Panc1 (cell line): ENCODE measurements at regions not wholly inside any gene's neighbourhood (a gene's known extent, or its start where the extent isn't known, plus 50 kb on each side); places are given as distances from the start of the nearest gene placed in this dataset.

Experiments
- ATAC-seq: fragments of 200-7000 bp; cut with Tn5 transposase; 2 replicates; pipeline ENCODE4 v1.9.1; 2020; ENCODE audit warnings: mild to moderate bottlenecking, moderate library complexity
- BruUV-seq: library from RNA; stranded (reverse); fragments of 400-500 nt; replicated peaks from 2 replicates; lab custom pipeline; 2021; lab: Mats Ljungman, UMichigan
- CTCF ChIA-PET: fragments of 300-600 bp; sonication (Branson Sonifier 250); formaldehyde crosslinking; loops from one replicate; lab custom pipeline; 2022; ENCODE audit warnings: antibody characterized with exemption; lab: Charles Lee
- POLR2A ChIA-PET: fragments of 300-600 bp; sonication (Branson Sonifier 250); formaldehyde crosslinking; loops from one replicate; lab custom pipeline; 2022; ENCODE audit warnings: antibody characterized with exemption; lab: Charles Lee
- DNase-seq: peaks from one replicate; pipeline ENCODE4 v3.0.0-alpha.2; 2010; ENCODE audit warnings: low read depth, low spot score
- H3K27ac ChIP-seq: 2 replicates; pipeline ENCODE4 v1.5.1; 2011; ENCODE audit warnings: mild to moderate bottlenecking, low read length, inconsistent platforms
- H3K27me3 ChIP-seq: fragments of 200-500 bp; sonication (Bioruptor generic); 2 replicates; pipeline ENCODE4 v1.6.0; 2014; ENCODE audit warnings: low read length, inconsistent platforms; ENCODE audit not compliant: control insufficient read depth, insufficient read depth
- H3K36me3 ChIP-seq: fragments of 200-500 bp; sonication (Bioruptor generic); 2 replicates; pipeline ENCODE4 v1.5.1; 2014; ENCODE audit warnings: inconsistent platforms, mild to moderate bottlenecking, low read length, moderate library complexity; ENCODE audit not compliant: control insufficient read depth, insufficient read depth
- H3K4me1 ChIP-seq: 2 replicates; pipeline ENCODE4 v1.5.1; 2011; ENCODE audit warnings: inconsistent platforms, mild to moderate bottlenecking, low read length, moderate library complexity; ENCODE audit not compliant: control insufficient read depth, insufficient read depth
- H3K4me3 ChIP-seq, 2 experiments: 2 replicates each; pipeline ENCODE4 v1.5.1; 2011 to 2012; ENCODE audit warnings: low read depth in 2 of 2, low read length in 2 of 2, mild to moderate bottlenecking in 2 of 2, inconsistent platforms in 1 of 2, moderate library complexity in 1 of 2
- H3K9me3 ChIP-seq: fragments of 200-500 bp; sonication (Bioruptor generic); 2 replicates; pipeline ENCODE4 v1.5.1; 2014; ENCODE audit warnings: low read depth, mild to moderate bottlenecking, inconsistent platforms, low read length, moderate library complexity; ENCODE audit not compliant: control insufficient read depth, insufficient read depth
- CTCF ChIP-seq: fragments of 450-650 bp; IDR thresholded peaks from 2 replicates; pipeline ENCODE4 v1.5.1; 2017; ENCODE audit warnings: mild to moderate bottlenecking
- POLR2AphosphoS5 ChIP-seq: IDR thresholded peaks from 2 replicates; pipeline ENCODE4 v1.6.1; 2012; ENCODE audit warnings: mild to moderate bottlenecking, low read depth, low read length, moderate library complexity
- REST ChIP-seq, 2 experiments: IDR thresholded peaks; 2 replicates each; pipeline ENCODE4 v1.6.1; 2011 to 2012; ENCODE audit warnings: low read depth in 2 of 2, control low read depth in 1 of 2, low read length in 1 of 2, mild to moderate bottlenecking in 1 of 2, moderate library complexity in 1 of 2; ENCODE audit not compliant: insufficient read depth in 1 of 2
- SIN3A ChIP-seq: IDR thresholded peaks from 2 replicates; pipeline ENCODE4 v1.6.1; 2012; ENCODE audit warnings: low read depth, mild to moderate bottlenecking, low read length, moderate library complexity, borderline replicate concordance; ENCODE audit not compliant: insufficient read depth
- TCF7L2 ChIP-seq: IDR thresholded peaks from 2 replicates; pipeline ENCODE4 v1.6.1; 2011; ENCODE audit warnings: mild to moderate bottlenecking, low read depth, low read length, inconsistent platforms
- in situ Hi-C: cut with HindIII; loops from 2 replicates; pipeline ENCODE4 v1.10.0; 2016; ENCODE audit warnings: low sequenced_read_pairs, low pct_unique_long_range_greater_than_20kb
- intact Hi-C: fragments of 100-400 bp; cut with micrococcal nuclease; formaldehyde crosslinking; loops from one replicate; pipeline ENCODE4 v1.10.0; 2022; ENCODE audit not compliant: unreplicated experiment

- H3K27ac ChIP-seq: no peak overlapping the region
- ChIA-PET CTCF (no interaction called here), POLR2A (no interaction called here)
- no TSS peak for BruUV-seq
- no peak overlapping the region for H3K4me3 ChIP-seq
- ATAC-seq (no peak), DNase-seq (no peak)
- H3K27me3 ChIP-seq: no peaks in the 10 kb centered on the region
- intact Hi-C loops (no loop called here), in situ Hi-C loops (no loop called here)
- no peaks in the 10 kb centered on the region for H3K4me1 ChIP-seq
- TF ChIP-seq CTCF (no peak), POLR2AphosphoS5 (no peak), TCF7L2 (no peak), REST (IDR thresholded peaks at IDR 0.05; ENCODE audit: insufficient read depth in 1 of 2, low read depth in 2 of 2, low read length in 1 of 2) (no peak)
- no peaks in the 10 kb centered on the region for H3K9me3 ChIP-seq
- H3K36me3 ChIP-seq: no peaks in the 10 kb centered on the region; the same call in 1 of the 2 replicates
These were observed 965.9 kb upstream of the DIAPH2 start for GRCh38 chrX:95718746-95719145.

DNA sequence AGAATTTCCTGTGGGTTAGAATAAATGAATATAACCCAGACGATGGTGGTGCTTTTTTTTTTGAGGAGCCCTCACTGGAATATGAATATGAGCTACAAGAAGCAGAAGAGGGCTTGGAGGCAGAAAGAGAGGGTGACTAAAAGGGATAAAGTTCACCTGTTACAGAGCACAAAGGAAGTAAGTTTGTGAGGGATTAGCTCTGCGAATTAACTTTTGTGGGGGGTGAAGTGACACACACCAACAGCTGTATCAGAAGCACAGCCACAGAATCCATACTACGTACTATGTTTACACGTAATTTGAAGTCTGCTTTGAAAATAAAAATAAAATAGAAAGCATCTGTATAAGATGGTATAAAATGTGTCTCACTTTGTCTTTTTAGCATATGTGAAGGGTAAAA lies 963.6 kb upstream of the DIAPH2 start:
- CTCF ChIA-PET: no interaction called here
- H3K4me3 ChIP-seq: no peak overlapping the region
- BruUV-seq: no TSS peak

More for the DNA sequence above, 963.6 kb upstream of the DIAPH2 start:
- DNase-seq (no peak), ATAC-seq (no peak)
- H3K27me3 ChIP-seq: no peaks in the 10 kb centered on the region
- no peaks in the 10 kb centered on the region; the same call in 1 of the 2 replicates for H3K36me3 ChIP-seq
- POLR2A ChIA-PET: no interaction called here
- H3K27ac ChIP-seq: no peak overlapping the region
- TF ChIP-seq POLR2AphosphoS5 (no peak), CTCF (no peak), SIN3A (no peak), TCF7L2 (no peak), REST (IDR thresholded peaks at IDR 0.05; ENCODE audit: insufficient read depth in 1 of 2, low read depth in 2 of 2, low read length in 1 of 2) (no peak)
- intact Hi-C loops: no loop called here
- no peaks in the 10 kb centered on the region for H3K4me1 ChIP-seq
- in situ Hi-C loops: no loop called here
- H3K9me3 ChIP-seq: no peaks in the 10 kb centered on the region
